Transverse colon (tissue), 4 donors: ENCODE measurements at regions not wholly inside any gene's neighbourhood (a gene's known extent, or its start where the extent isn't known, plus 50 kb on each side); places are given as distances from the start of the nearest gene placed in this dataset.

Experiments
- DNase-seq: peaks from one replicate; pipeline ENCODE4 v3.0.0-alpha.2; 2019
- H3K27ac ChIP-seq, 4 donors: fragments of 200-600 bp; sonication (generic); 2 replicates each; pipeline ENCODE4 v1.5.1; 2016 to 2018; ENCODE audit warnings: inconsistent platforms in 4 of 4
- H3K27me3 ChIP-seq: fragments of 200-600 bp; sonication (generic); 2 replicates; pipeline ENCODE4 v1.5.1; 2017; ENCODE audit warnings: inconsistent platforms
- H3K36me3 ChIP-seq, 4 donors: fragments of 200-600 bp; sonication (generic); 2 replicates each; pipeline ENCODE4 v1.5.1; 2017 to 2019; ENCODE audit warnings: inconsistent platforms in 4 of 4
- H3K4me1 ChIP-seq, 4 donors: fragments of 200-600 bp; sonication (generic); 2 replicates each; pipeline ENCODE4 v1.5.1; 2017 to 2020; ENCODE audit warnings: inconsistent platforms in 4 of 4
- H3K4me3 ChIP-seq, 4 donors: fragments of 200-600 bp; sonication (generic); 1 replicate in 1 of 4; 2 replicates in 3 of 4; pipeline versions ENCODE4 v1.5.1 to v1.6.1; 2017 to 2019; ENCODE audit warnings: inconsistent platforms in 4 of 4
- H3K9me3 ChIP-seq, 2 donors: fragments of 200-600 bp; sonication (generic); 2 replicates each; pipeline ENCODE4 v1.5.1; 2017 to 2019; ENCODE audit warnings: inconsistent platforms in 2 of 2
- CTCF ChIP-seq, 5 experiments: fragments of 200-600 bp in 3 of 5; fragments of 450-650 bp in 2 of 5; sonication (generic) in 3 of 5; IDR thresholded peaks; 1 replicate in 2 of 5; 2 replicates in 3 of 5; pipeline ENCODE4 v1.5.1; 2016 to 2017; ENCODE audit warnings: antibody characterized with exemption in 5 of 5, inconsistent platforms in 3 of 5, mild to moderate bottlenecking in 2 of 5, moderate library complexity in 1 of 5
- EP300 ChIP-seq: sonication (generic); formaldehyde crosslinking; IDR thresholded peaks from one replicate; pipeline ENCODE4 v1.6.1; 2017; ENCODE audit warnings: antibody characterized with exemption, low read depth
- POLR2A ChIP-seq: fragments of 450-650 bp; IDR thresholded peaks from one replicate; pipeline ENCODE4 v1.6.1; 2016; ENCODE audit warnings: antibody characterized with exemption, mild to moderate bottlenecking, moderate library complexity
- POLR2AphosphoS5 ChIP-seq, 3 donors: sonication (generic); formaldehyde crosslinking; IDR thresholded peaks; one replicate each; pipeline ENCODE4 v1.6.1; 2016; ENCODE audit warnings: antibody characterized with exemption in 3 of 3
- WGBS, 2 donors: methylation state at CpG; one replicate each; pipeline ENCODE4 v1.1.5; 2018; ENCODE audit warnings: low coverage in 1 of 2; 5-methylcytosine and 5-hydroxymethylcytosine counted together
- in situ Hi-C, 4 donors: fragments of 200-750 bp; cut with MboI; loops; one replicate each; pipeline versions ENCODE4 v1.15.0 to v1.15.1; 2017; ENCODE audit warnings: low sequenced_read_pairs in 3 of 4, low pct_ligation_motif_present in 1 of 4, low pct_unique_long_range_greater_than_20kb in 1 of 4
- intact Hi-C: fragments of 100-400 bp; cut with DNase I; formaldehyde crosslinking; loops from one replicate; pipeline ENCODE4 v1.15.1; 2023; ENCODE audit warnings: low total_unique reads

- H3K27ac ChIP-seq: no peak overlapping the region
- no peaks in the 10 kb centered on the region for H3K4me1 ChIP-seq
- DNase-seq: no peak
- H3K4me3 ChIP-seq: no peak overlapping the region
- 71 to 83% methylated on average over 1 of the region's 1 CpG for WGBS, 2 donors
- TF ChIP-seq POLR2AphosphoS5 (IDR thresholded peaks at IDR 0.05): no peak
- TF ChIP-seq CTCF (IDR thresholded peaks at IDR 0.05): no peak
- TF ChIP-seq EP300: no peak
- TF ChIP-seq POLR2A: no peak
- H3K36me3 ChIP-seq: no peaks in the 10 kb centered on the region
- H3K27me3 ChIP-seq: no peaks in the 10 kb centered on the region
- in situ Hi-C loops (no loop called here), intact Hi-C loops (no loop called here)
- H3K9me3 ChIP-seq: no peaks in the 10 kb centered on the region
Measured at GRCh38 chr1:80987824-80988223, 812.9 kb upstream of the ADGRL2 start.

GRCh38 chr1:80987106-80987505 lies 813.6 kb upstream of the ADGRL2 start:
- DNase-seq: no peak
- H3K36me3 ChIP-seq: no peaks in the 10 kb centered on the region
- no peaks in the 10 kb centered on the region for H3K9me3 ChIP-seq
- no peak overlapping the region for H3K4me3 ChIP-seq
- no peaks in the 10 kb centered on the region for H3K27me3 ChIP-seq
- 16 to 64% methylated on average over 2 of the region's 2 CpGs for WGBS, 2 donors
- intact Hi-C loops (no loop called here), in situ Hi-C loops (no loop called here)
- no peaks in the 10 kb centered on the region for H3K4me1 ChIP-seq
- H3K27ac ChIP-seq: no peak overlapping the region
- TF ChIP-seq POLR2A: no peak
- no peak for TF ChIP-seq CTCF (IDR thresholded peaks at IDR 0.05)
- no peak for TF ChIP-seq EP300
- no peak for TF ChIP-seq POLR2AphosphoS5 (IDR thresholded peaks at IDR 0.05)

GRCh38 chr1:80982831-80983230 lies 817.9 kb upstream of the ADGRL2 start:
- Histone ChIP-seq H3K4me3 (no peak overlapping the region), H3K27ac (no peak overlapping the region), H3K4me1 (no peaks in the 10 kb centered on the region), H3K36me3 (no peaks in the 10 kb centered on the region), H3K27me3 (no peaks in the 10 kb centered on the region), H3K9me3 (no peaks in the 10 kb centered on the region)
- DNase-seq: no peak
- WGBS, 2 donors: 82 to 85% methylated on average over 3 of the region's 3 CpGs
- in situ Hi-C loops: no loop called here
- intact Hi-C loops: no loop called here
- TF ChIP-seq POLR2AphosphoS5 (IDR thresholded peaks at IDR 0.05): no peak
- TF ChIP-seq POLR2A: no peak
- TF ChIP-seq EP300: no peak
- TF ChIP-seq CTCF (IDR thresholded peaks at IDR 0.05): no peak

- in situ Hi-C loops: no loop called here
Measured at GRCh38 chr1:80973101-80973500, 827.6 kb upstream of the ADGRL2 start.

More at GRCh38 chr1:80973101-80973500, 827.6 kb upstream of the ADGRL2 start:
- Histone ChIP-seq H3K4me1 (no peaks in the 10 kb centered on the region), H3K27ac (no peak overlapping the region), H3K36me3 (no peaks in the 10 kb centered on the region), H3K9me3 (no peaks in the 10 kb centered on the region), H3K4me3 (no peak overlapping the region), H3K27me3 (no peaks in the 10 kb centered on the region)
- TF ChIP-seq POLR2AphosphoS5 (IDR thresholded peaks at IDR 0.05) (no peak), EP300 (no peak), POLR2A (no peak), CTCF (IDR thresholded peaks at IDR 0.05) (no peak)
- WGBS, 2 donors: 85 to 87% methylated on average over 3 of the region's 3 CpGs
- intact Hi-C loops: no loop called here
- DNase-seq: no peak
